Peyer's patch (tissue), 4 donors: ENCODE measurements at regions not wholly inside any gene's neighbourhood (a gene's known extent, or its start where the extent isn't known, plus 50 kb on each side); places are given as distances from the start of the nearest gene placed in this dataset.

Experiments used
- DNase-seq, 3 donors: peaks; one replicate each; pipeline ENCODE4 v3.0.0-alpha.2; 2017 to 2019
- H3K27ac ChIP-seq, 4 donors: fragments of 200-600 bp; sonication (generic); one replicate each; pipeline ENCODE4 v1.5.1; 2016 to 2019
- H3K27me3 ChIP-seq, 2 donors: fragments of 200-600 bp; sonication (generic); one replicate each; pipeline ENCODE4 v1.5.1; 2019
- H3K36me3 ChIP-seq, 3 donors: fragments of 200-600 bp; sonication (generic); one replicate each; pipeline ENCODE4 v1.5.1; 2016 to 2019
- H3K4me1 ChIP-seq, 4 donors: fragments of 200-600 bp; sonication (generic); one replicate each; pipeline ENCODE4 v1.5.1; 2016 to 2019
- H3K4me3 ChIP-seq, 4 donors: fragments of 200-600 bp; sonication (generic); 1 replicate in 3 of 4; 2 replicates in 1 of 4; pipeline ENCODE4 v1.5.1; 2016 to 2019; ENCODE audit warnings: mild to moderate bottlenecking in 1 of 4
- H3K9me3 ChIP-seq, 4 donors: fragments of 200-600 bp; sonication (generic); one replicate each; pipeline ENCODE4 v1.5.1; 2016 to 2019; ENCODE audit warnings: mild to moderate bottlenecking in 1 of 4
- CTCF ChIP-seq, 6 experiments: fragments of 450-650 bp in 4 of 6; fragments of 200-600 bp in 2 of 6; sonication (generic) in 1 of 6; IDR thresholded peaks; one replicate each; pipeline ENCODE4 v1.5.1; 2017 to 2019; ENCODE audit warnings: antibody characterized with exemption in 6 of 6, mild to moderate bottlenecking in 3 of 6, moderate library complexity in 1 of 6
- POLR2A ChIP-seq, 2 donors: fragments of 450-650 bp; IDR thresholded peaks; one replicate each; pipeline ENCODE4 v1.5.1; 2017; ENCODE audit warnings: antibody characterized with exemption in 2 of 2, mild to moderate bottlenecking in 2 of 2, moderate library complexity in 2 of 2

- DNase-seq = no peak
Measured at GRCh38 chr15:62625429-62626033, 417.0 kb upstream of the TPM1 start.

GRCh38 chr15:62626903-62627302, 415.6 kb upstream of the TPM1 start:
- no peak for TF ChIP-seq POLR2A (IDR thresholded peaks at IDR 0.05)
- TF ChIP-seq CTCF (IDR thresholded peaks at IDR 0.05) = no peak
- Histone ChIP-seq H3K27me3 (no peaks in the 10 kb centered on the region), H3K9me3 (no peaks in the 10 kb centered on the region), H3K27ac (no peak overlapping the region), H3K36me3 (no peaks in the 10 kb centered on the region), H3K4me1 (no peaks in the 10 kb centered on the region), H3K4me3 (no peak overlapping the region)
- no peak for DNase-seq

More at GRCh38 chr15:62625429-62626033, 417.0 kb upstream of the TPM1 start:
- no peak overlapping the region for H3K4me3 ChIP-seq
- no peaks in the 10 kb centered on the region for H3K4me1 ChIP-seq
- H3K36me3 ChIP-seq = no peaks in the 10 kb centered on the region
- no peaks in the 10 kb centered on the region for H3K27me3 ChIP-seq
- TF ChIP-seq CTCF (IDR thresholded peaks at IDR 0.05) = no peak
- TF ChIP-seq POLR2A (IDR thresholded peaks at IDR 0.05) = no peak
- no peak overlapping the region for H3K27ac ChIP-seq
- no peaks in the 10 kb centered on the region for H3K9me3 ChIP-seq

- H3K36me3 ChIP-seq = no peaks in the 10 kb centered on the region
- H3K27ac ChIP-seq = no peak overlapping the region
- H3K27me3 ChIP-seq = no peaks in the 10 kb centered on the region
- no peak for TF ChIP-seq CTCF (IDR thresholded peaks at IDR 0.05)
- no peak for TF ChIP-seq POLR2A (IDR thresholded peaks at IDR 0.05)
- no peak for DNase-seq
- no peaks in the 10 kb centered on the region for H3K9me3 ChIP-seq
- no peak overlapping the region for H3K4me3 ChIP-seq
- no peaks in the 10 kb centered on the region for H3K4me1 ChIP-seq
Measured at GRCh38 chr15:62631076-62631724, 411.3 kb upstream of the TPM1 start.

GRCh38 chr15:62636823-62637573, 405.5 kb upstream of the TPM1 start:
- Histone ChIP-seq H3K27ac (no peak overlapping the region), H3K9me3 (no peaks in the 10 kb centered on the region), H3K4me3 (no peak overlapping the region), H3K27me3 (no peaks in the 10 kb centered on the region), H3K4me1 (peaks cover 0 to 9% (median 0%) of the 10 kb centered on the region in 4 donors), H3K36me3 (no peaks in the 10 kb centered on the region)
- DNase-seq = no peak
- TF ChIP-seq CTCF (IDR thresholded peaks at IDR 0.05) (no peak), POLR2A (IDR thresholded peaks at IDR 0.05) (no peak)

- Histone ChIP-seq H3K9me3 (no peaks in the 10 kb centered on the region), H3K27ac (no peak overlapping the region), H3K4me1 (peaks cover 0 to 9% (median 0%) of the 10 kb centered on the region in 4 donors), H3K36me3 (no peaks in the 10 kb centered on the region), H3K4me3 (no peak overlapping the region), H3K27me3 (no peaks in the 10 kb centered on the region)
- no peak for TF ChIP-seq POLR2A (IDR thresholded peaks at IDR 0.05)
- no peak for TF ChIP-seq CTCF (IDR thresholded peaks at IDR 0.05)
- no peak for DNase-seq
Measured at GRCh38 chr15:62637574-62637897, 405.0 kb upstream of the TPM1 start.
